GM13976 (cell line): ENCODE measurements at regions not wholly inside any gene's neighbourhood (a gene's known extent, or its start where the extent isn't known, plus 50 kb on each side); places are given as distances from the start of the nearest gene placed in this dataset.

Experiments used
- DNase-seq: peaks from one replicate; pipeline ENCODE4 v3.0.0; 2012; ENCODE audit warnings: low spot score
- CTCF ChIP-seq: IDR thresholded peaks from 2 replicates; pipeline ENCODE4 v1.5.1; 2012; ENCODE audit warnings: borderline replicate concordance, mild to moderate bottlenecking; ENCODE audit not compliant: insufficient read depth; ENCODE audit errors: extremely low read depth, missing control alignments, control extremely low read depth
- in situ Hi-C: fragments of 300-500 bp; cut with MboI; formaldehyde crosslinking; loops from one replicate; pipeline ENCODE4 v1.12.0; 2022; ENCODE audit warnings: low sequenced_read_pairs, mixed read lengths, inconsistent platforms; ENCODE audit not compliant: unreplicated experiment

- in situ Hi-C loops: no loop called here
- no peak for DNase-seq
- TF ChIP-seq CTCF: no peak
Measured at GRCh38 chr21:16674949-16675348, 837.9 kb upstream of the CXADR start.

GRCh38 chr21:16676391-16676790 is 836.5 kb upstream of the CXADR start:
- no peak for DNase-seq
- in situ Hi-C loops: no loop called here

GRCh38 chr21:16678429-16679160 is 834.2 kb upstream of the CXADR start:
- no peak for DNase-seq
- in situ Hi-C loops: no loop called here
- TF ChIP-seq CTCF: no peak

More at GRCh38 chr21:16676391-16676790, 836.5 kb upstream of the CXADR start:
- no peak for TF ChIP-seq CTCF

GRCh38 chr21:16695074-16695473 is 817.8 kb upstream of the CXADR start:
- no peak for DNase-seq
- in situ Hi-C loops: no loop called here
- TF ChIP-seq CTCF: no peak

GRCh38 chr21:16707274-16707673 is 805.6 kb upstream of the CXADR start:
- in situ Hi-C loops: no loop called here
- no peak for TF ChIP-seq CTCF
- DNase-seq: no peak

GRCh38 chr21:16708101-16708835 is 804.6 kb upstream of the CXADR start:
- in situ Hi-C loops: no loop called here
- no peak for TF ChIP-seq CTCF
- DNase-seq: no peak
